Right ventricle myocardium inferior (tissue), 1 donor: ENCODE measurements at regions not wholly inside any gene's neighbourhood (a gene's known extent, or its start where the extent isn't known, plus 50 kb on each side); places are given as distances from the start of the nearest gene placed in this dataset.

Experiments used
- ATAC-seq: fragments of 200-7000 bp; cut with Tn5 transposase; one replicate; pipeline ENCODE4 v1.9.1; 2020; ENCODE audit warnings: mild to moderate bottlenecking, moderate library complexity
- DNase-seq: peaks from one replicate; pipeline ENCODE4 v3.0.0; 2021; ENCODE audit errors: missing footprints
- intact Hi-C: fragments of 100-400 bp; cut with DNase I; formaldehyde crosslinking; loops from one replicate; pipeline ENCODE4 v1.11.0; 2022
- donor health status: DM: no; HTN: yes; CAD: no; lungs with severe emphysema.

- no peak for DNase-seq
- no peak for ATAC-seq
- intact Hi-C loops, result no loop called here
Measured at GRCh38 chr1:234932106-234932505, 196.5 kb downstream of the TOMM20 start.

- intact Hi-C loops, result no loop called here
- ATAC-seq (no peak), DNase-seq (no peak)
Measured at GRCh38 chr1:234931404-234931973, 197.1 kb downstream of the TOMM20 start.

GRCh38 chr1:234929369-234929768, 199.3 kb downstream of the TOMM20 start:
- ATAC-seq (no peak), DNase-seq (no peak)
- intact Hi-C loops, result loop anchor here (5.0 kb wide), 1 partner anchor 33 kb away; no protein-coding TSS in a partner anchor

GRCh38 chr1:234928642-234929041, 200.0 kb downstream of the TOMM20 start:
- intact Hi-C loops, result loop anchor here (5.0 kb wide), 1 partner anchor 34 kb away; no protein-coding TSS in a partner anchor
- DNase-seq, result no peak
- ATAC-seq, result no peak

- DNase-seq (no peak), ATAC-seq (no peak)
- intact Hi-C loops, result loop anchor here (5.0 kb wide), 1 partner anchor 34 kb away; no protein-coding TSS in a partner anchor
Measured at GRCh38 chr1:234927971-234928640, 200.5 kb downstream of the TOMM20 start.

- no peak for DNase-seq
- no peak for ATAC-seq
- intact Hi-C loops, result loop anchor here (5.0 kb wide), 1 partner anchor 35 kb away; no protein-coding TSS in a partner anchor
Measured at GRCh38 chr1:234927312-234927970, 201.2 kb downstream of the TOMM20 start.

GRCh38 chr1:234926559-234927311, 201.9 kb downstream of the TOMM20 start:
- intact Hi-C loops, result loop anchor here (5.0 kb wide), 1 partner anchor 36 kb away; no protein-coding TSS in a partner anchor
- ATAC-seq (peak; percentile 33), DNase-seq (no peak)

GRCh38 chr1:234926264-234926558, 202.4 kb downstream of the TOMM20 start:
- ATAC-seq (no peak), DNase-seq (no peak)
- intact Hi-C loops, result loop anchor here (5.0 kb wide), 1 partner anchor 36 kb away; no protein-coding TSS in a partner anchor

- DNase-seq, result no peak
- peak; percentile 44 for ATAC-seq
- intact Hi-C loops, result loop anchor here (5.0 kb wide), 1 partner anchor 37 kb away; no protein-coding TSS in a partner anchor
Measured at GRCh38 chr1:234925440-234926263, 203.0 kb downstream of the TOMM20 start.

GRCh38 chr1:234924450-234925355, 203.9 kb downstream of the TOMM20 start:
- no peak for ATAC-seq
- intact Hi-C loops, result loop anchor here (5.0 kb wide), 1 partner anchor 38 kb away; no protein-coding TSS in a partner anchor
- no peak for DNase-seq

GRCh38 chr1:234923626-234924025, 205.0 kb downstream of the TOMM20 start:
- no peak for DNase-seq
- no peak for ATAC-seq
- intact Hi-C loops, result no loop called here

GRCh38 chr1:234922987-234923386, 205.7 kb downstream of the TOMM20 start:
- no peak for ATAC-seq
- intact Hi-C loops, result no loop called here

GRCh38 chr1:234921266-234922062, 207.2 kb downstream of the TOMM20 start:
- ATAC-seq, result no peak
- no peak for DNase-seq
- intact Hi-C loops, result no loop called here

More at GRCh38 chr1:234922987-234923386, 205.7 kb downstream of the TOMM20 start:
- DNase-seq, result no peak

- intact Hi-C loops, result no loop called here
Measured at GRCh38 chr1:234920843-234921140, 207.8 kb downstream of the TOMM20 start.

GRCh38 chr1:234920136-234920842, 208.3 kb downstream of the TOMM20 start:
- intact Hi-C loops, result no loop called here
- no peak for DNase-seq
- no peak for ATAC-seq

More at GRCh38 chr1:234920843-234921140, 207.8 kb downstream of the TOMM20 start:
- ATAC-seq, result no peak
- no peak for DNase-seq
